Activated effector memory CD4-positive, alpha-beta T cell treated with anti-CD3 and anti-CD28 coated beads, Interleukin-2, amount 50 U/mL, for 16 hours (primary cell): ENCODE measurements at regions not wholly inside any gene's neighbourhood (a gene's known extent, or its start where the extent isn't known, plus 50 kb on each side); places are given as distances from the start of the nearest gene placed in this dataset.
A peak's percentile ranks its signal among the peaks of the same experiment; 100 is the strongest.
"Not testable (repeated sequence)": the region's sequence is repeated elsewhere in the genome, so short reads cannot be mapped to it uniquely, and the experiment has no call there.

Experiments used
- DNase-seq: peaks from one replicate; pipeline ENCODE4 v3.0.0-alpha.2; 2020

DNA sequence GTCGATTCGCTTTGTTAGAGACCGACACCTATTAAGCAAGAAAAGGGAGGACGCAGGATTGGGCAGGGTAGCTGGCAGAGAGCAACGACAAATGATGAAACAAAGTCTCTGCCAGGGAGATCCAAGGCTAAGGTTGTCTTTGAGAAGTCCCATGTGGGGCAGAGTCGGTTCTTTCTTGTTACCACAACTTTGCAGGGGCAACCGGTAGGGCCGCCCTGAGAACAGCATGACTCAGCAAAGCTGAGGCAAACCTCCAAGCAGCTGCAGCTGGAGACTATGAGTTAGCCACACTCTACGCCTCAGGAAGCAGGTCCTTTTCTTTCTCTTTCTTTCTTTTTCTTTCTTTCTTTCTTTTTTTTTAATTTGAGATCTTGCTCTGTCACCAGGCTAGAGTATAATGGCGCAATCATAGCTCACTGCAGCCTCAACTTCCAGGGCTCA is 452.3 kb upstream of the ID2 start:
- peak; percentile 73 for DNase-seq

DNA sequence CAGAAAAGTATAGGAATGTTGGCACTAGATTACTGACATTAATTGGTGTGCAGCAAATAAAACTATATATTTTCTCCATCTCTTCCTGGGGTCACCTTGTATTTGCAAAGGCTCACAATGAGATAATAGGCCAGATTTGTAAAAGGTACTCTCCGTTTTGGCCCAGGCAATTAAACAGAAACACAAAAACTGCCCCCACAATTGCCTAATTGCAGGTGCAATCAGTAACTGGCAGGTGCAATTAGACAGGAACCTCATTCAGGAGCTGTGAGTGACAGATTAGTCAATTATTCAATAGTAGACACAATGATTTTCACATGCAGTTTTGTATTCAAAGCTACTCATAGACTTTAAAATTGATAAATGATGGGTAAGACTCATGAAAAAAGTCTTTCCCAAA is 451.4 kb upstream of the ID2 start:
- DNase-seq, result no peak

DNA sequence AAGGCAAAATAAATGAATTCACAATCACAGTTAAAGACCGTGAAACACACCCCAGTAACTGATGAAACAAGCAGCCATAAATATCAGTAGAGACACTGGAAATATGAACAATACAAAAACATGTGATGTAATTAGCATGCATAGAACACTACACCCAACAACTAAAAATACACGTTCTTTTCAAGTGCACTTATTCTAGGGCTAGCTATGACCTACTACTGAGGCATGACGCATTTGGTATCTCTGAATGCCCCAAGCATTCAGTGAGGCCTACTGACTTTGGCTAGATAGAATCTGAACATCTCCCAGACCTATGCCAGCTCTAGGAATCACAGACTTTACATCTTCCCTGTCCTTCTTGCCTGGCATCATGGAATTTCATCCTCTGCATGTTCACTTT is 450.0 kb upstream of the ID2 start:
- DNase-seq, result no peak

DNA sequence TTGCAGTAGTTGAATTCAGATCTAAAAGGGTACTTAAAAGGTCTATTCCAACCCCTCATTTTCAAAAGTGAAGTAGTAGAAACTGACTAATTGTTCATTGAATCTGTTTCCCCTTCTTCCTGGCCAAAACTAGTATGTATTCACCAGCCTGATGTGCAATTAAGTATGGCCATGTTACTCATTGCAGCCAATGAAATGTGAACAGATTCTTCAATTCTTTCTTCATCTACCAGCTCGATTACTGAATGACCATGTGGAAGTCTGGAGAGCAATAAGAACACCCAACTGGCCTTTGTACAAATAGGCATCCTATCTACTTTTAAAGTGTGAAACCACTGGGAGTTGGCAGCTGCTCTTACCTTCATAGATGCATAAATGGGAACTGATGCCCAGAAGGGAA is 449.0 kb upstream of the ID2 start:
- DNase-seq, result no peak

DNA sequence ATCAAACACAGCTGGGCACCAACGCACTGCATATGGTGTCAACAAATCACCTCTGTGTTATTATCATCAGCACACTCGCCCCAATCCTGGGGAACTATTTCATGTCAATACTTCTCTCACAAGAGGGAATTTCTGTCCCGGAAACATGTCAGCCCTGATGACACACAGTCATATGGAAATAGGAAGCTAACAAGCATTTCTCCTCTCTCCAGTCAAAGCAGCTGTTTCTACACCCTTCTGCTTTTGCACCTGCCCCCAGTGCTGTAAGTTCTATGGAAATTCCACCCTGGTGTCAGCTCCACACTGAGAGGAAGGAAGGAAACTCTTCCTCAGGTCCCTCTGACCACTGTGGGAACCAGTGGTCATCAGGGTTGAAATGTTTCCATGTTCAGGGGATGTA is 447.6 kb upstream of the ID2 start:
- DNase-seq, result no peak

DNA sequence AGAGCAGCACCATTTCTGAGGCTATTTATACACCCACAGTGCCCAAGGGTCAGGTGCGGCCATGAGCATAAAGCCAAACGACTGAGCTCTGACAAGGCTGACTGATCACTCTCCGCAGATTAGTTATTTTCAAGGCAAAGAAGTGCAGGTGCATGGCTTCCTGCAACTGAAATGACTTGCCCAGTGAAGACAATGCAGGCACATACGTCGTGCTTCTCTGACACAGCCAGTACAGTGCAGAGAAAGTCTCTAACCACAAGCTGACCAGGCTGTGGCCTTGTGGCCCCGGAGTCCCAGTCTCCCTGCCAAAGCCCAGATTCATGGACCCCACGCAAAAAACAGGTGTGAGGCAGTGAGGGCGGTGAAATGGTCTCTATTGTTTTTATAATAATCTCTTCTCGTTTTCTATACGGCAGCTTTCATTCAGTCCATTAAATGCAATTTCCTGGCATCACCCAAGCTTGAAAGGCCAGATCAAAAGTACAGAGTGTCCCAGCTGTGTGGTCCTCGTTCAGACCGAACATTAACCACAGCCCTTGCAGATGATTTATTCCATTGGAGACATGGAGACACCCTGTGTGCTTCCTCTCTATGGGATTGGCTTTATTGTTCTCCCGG is 447.0 kb upstream of the ID2 start:
- no peak for DNase-seq

DNA sequence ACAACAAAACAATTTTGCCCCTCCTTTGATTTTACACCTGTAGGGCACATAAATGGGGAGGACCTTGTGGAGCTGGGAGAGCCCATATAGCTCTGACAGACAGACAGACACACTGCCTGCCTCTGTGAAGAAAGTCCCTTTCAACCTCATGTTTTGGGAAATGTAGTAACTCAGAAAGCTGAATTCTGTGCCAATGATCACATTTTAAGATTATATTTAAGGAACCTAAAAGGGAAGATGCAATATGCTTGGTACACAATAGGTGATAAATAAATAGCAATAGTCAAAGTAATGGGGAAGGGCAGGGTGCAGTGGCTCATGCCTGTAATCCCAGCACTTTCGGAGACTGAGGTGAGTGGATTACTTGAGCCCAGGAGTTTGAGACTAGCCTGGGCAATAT is 446.4 kb upstream of the ID2 start:
- no peak for DNase-seq

- no peak for DNase-seq
Observed at GRCh38 chr2:8236391-8236790, 445.5 kb upstream of the ID2 start.

DNA sequence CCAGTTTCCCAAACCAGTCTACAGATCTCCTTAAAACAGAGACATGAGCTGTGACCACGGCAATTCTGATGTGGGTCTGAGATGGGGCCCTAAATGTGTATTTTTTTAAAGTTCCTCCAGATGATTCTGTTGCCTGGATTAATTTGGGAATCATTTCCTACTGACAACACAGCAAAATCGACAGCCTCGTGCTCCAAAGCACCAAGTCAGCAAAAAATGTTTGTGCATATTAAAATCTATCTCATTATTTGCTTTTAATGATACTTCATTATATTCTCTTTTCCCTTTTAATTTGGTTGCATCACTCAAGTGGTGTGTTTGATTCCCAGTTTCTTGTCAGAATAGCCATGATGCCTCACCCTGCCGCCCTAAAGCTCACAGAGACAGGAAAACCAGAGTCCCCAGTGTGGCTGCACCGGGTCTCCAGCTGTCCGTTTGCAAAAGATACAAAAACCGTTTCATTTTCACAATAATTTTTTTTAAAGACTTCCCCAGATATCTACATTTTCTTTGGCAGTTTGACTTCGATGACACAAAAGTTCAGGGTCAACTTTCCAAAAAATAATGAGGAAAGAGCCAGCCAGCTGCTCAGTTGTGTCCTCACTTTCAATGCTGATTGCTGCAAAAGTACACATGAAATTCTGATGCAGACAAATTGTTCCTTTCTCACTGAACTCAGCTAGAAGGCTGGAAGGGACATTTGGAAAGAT is 443.2 kb upstream of the ID2 start:
- DNase-seq, result no peak

DNA sequence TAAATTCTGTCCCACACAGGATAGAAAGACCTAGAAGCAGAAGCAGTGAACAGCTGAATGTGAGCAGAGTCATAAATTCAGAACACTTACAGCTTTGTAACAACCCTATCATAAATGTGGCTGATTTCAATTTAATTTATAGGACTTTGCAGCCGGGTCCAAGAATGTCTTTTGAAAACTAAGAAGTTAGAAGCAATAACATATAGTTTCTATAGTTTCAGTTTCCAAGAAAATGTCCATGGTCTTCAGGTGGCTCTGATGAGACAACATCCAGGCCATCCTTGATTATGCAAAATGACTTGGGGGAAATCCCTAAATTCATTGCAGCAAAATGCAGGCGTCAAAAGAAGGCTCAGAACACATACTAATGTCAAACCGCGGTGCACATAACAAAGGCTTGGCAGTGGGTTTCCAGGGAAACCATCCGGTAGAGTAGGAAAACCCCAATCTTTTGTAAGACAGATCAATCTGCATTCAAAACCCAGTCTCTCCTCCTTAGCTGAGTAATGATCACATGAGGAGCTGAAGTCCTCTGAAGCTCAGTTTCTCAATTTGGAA is 442.2 kb upstream of the ID2 start:
- DNase-seq, result no peak

GRCh38 chr2:8241317-8241716 is 440.5 kb upstream of the ID2 start:
- DNase-seq, result no peak

GRCh38 chr2:8242739-8243138 is 439.1 kb upstream of the ID2 start:
- DNase-seq, result no peak

- no peak for DNase-seq
Observed at GRCh38 chr2:8243748-8244400, 438.0 kb upstream of the ID2 start.

DNA sequence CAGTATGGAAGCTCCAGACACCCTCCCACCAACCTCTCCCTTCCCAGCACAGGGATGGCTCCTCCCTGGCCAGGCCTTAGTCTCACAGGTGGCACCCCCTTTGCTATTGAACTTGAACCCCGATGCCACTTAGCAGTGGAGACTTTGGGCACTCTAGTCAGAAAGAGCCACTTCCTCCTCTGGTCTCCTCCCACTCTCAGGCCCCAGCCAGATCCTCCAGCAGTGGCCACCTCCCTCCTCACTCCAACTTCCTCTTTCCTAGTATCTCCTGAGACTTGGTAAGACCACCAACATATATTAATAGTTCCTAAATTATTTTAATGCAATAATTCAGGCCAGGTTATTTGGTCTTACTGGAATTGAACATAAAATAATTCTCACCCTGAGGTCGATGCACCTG is 437.2 kb upstream of the ID2 start:
- DNase-seq, result no peak

- DNase-seq, result no peak
Observed at GRCh38 chr2:8246137-8246536, 435.7 kb upstream of the ID2 start.

DNA sequence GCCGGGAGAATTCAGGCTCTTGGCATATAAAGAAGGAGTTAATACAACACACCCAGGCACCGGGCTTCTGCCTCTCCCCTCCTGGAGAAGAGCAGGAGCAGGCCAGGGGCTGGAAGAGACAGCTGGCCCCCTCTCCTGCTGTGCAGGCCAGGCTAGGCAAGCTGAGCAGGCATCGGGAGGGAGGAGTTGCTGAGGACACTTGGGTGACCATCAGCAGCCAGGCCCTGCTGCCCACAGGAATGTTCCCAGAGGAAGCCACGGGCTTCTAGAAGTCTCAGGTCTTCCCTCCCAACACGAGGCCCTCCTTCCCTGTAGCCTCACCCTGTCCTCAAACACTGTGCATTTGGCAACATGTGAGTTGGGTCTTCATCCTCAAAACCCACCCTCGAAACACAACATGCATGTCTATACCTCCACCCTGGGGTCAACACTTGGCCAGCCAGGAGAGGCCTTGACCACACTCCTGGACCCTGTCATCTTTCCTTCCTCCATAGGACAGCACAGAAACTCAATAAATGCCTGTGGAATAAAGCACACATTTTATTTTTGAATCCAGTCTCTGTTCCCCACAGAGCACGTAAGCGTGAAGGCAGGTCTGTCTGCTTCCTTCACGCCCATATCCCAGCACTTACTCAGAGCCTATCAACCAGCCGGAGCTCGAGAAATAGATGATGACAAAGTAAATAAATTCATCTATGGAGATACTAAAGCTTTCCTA is 433.8 kb upstream of the ID2 start:
- DNase-seq, result no peak

GRCh38 chr2:8248623-8248957 is 433.3 kb upstream of the ID2 start:
- no peak for DNase-seq

DNA sequence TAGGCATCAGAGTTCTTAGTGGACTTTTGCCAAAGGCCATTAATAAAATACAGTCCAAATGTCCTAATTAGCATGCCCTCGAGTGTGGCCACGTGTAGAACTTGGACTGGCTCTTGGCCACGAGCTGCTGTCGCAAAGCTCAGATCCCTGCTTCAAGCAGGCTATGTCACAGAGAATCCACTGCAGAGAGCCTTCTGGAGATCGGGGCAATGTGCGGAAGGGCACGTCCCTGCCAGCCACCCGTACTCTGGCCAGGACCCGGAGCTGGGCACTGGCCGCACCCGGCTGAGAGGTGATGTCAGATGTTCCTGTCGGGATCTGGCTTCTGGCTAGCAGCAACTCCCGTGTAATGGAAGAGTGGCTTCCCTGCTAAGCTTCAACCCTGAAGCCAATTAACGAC is 432.7 kb upstream of the ID2 start:
- DNase-seq, result no peak

DNA sequence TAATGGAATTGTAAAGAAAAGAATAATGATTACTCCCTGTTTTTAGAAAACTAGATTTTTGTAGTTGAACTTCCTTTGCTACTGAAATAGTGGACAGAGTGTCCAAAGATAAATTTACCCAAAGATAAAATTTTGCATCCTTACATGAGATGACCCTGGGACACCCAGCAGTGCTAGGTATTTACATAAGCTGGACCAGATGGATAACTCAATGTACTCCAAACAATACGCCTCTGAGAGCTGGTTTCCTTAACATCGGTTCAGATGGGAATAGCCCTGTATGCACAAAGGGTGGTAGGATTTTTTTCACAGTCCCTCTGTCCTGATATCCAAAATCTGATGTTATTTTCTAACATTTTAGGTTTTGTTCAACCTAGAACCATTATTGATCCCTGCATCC is 432.1 kb upstream of the ID2 start:
- no peak for DNase-seq

- not testable (repeated sequence) for DNase-seq
Observed at GRCh38 chr2:8250290-8250689, 431.6 kb upstream of the ID2 start.

- DNase-seq, result no peak
Observed at GRCh38 chr2:8251291-8251690, 430.6 kb upstream of the ID2 start.

- no peak for DNase-seq
Observed at GRCh38 chr2:8251856-8252255, 430.0 kb upstream of the ID2 start.

- DNase-seq, result no peak
Observed at GRCh38 chr2:8252997-8253694, 428.7 kb upstream of the ID2 start.
